Globus pallidus (tissue), 1 donor: ENCODE measurements at regions not wholly inside any gene's neighbourhood (a gene's known extent, or its start where the extent isn't known, plus 50 kb on each side); places are given as distances from the start of the nearest gene placed in this dataset.
"Not testable (repeated sequence)": the region's sequence is repeated elsewhere in the genome, so short reads cannot be mapped to it uniquely, and the experiment has no call there.

ENCODE experiments used
- DNase-seq: peaks from one replicate; pipeline ENCODE4 v3.0.0-alpha.2; 2015; ENCODE audit warnings: low spot score

GRCh38 chr13:74574964-74575728 lies 440.9 kb upstream of the KLF12 start:
- DNase-seq = no peak

DNA sequence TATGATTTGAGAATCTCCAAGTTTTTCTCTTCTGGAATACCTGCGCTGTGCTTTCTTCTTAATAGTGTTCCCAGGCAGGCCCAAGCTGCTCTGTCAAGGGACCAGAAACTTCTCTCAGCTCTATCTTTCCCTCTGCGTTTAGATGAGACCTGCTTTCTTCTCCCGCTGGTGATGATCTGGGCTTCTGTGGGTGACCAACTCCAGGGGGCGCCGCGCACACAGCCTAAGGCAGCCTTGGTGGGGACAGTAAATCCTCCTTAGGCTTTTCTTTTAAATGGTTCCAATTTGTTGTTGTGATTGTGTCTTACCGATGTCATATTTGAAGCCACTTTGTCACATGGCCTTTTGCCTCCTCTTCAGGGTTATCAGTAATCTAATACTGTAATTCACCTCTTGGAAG lies 439.4 kb upstream of the KLF12 start:
- peak; percentile 20 for DNase-seq

- DNase-seq = no peak
These were observed 437.6 kb upstream of the KLF12 start for GRCh38 chr13:74571811-74572210.

- DNase-seq = no peak
These were observed 436.6 kb upstream of the KLF12 start for GRCh38 chr13:74570834-74571233.

DNA sequence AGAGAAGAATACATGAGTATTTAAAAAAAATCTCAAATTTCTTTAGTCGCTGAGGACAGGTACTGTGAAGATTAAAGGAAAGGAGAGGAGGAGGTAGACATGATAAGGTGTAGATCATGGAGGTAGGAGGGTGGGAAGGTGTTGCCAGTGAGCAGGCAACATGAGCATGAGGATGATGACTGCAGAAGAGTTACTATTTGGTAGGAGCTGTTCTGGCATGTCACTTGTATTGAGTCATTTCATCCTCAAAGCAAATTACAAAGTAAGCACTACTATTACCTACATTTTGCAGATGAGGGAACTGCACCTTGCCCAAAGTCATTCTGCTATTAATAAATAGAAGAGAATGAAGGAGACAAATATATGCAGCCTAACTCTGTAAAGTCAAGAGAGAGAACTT lies 435.8 kb upstream of the KLF12 start:
- DNase-seq = no peak

DNA sequence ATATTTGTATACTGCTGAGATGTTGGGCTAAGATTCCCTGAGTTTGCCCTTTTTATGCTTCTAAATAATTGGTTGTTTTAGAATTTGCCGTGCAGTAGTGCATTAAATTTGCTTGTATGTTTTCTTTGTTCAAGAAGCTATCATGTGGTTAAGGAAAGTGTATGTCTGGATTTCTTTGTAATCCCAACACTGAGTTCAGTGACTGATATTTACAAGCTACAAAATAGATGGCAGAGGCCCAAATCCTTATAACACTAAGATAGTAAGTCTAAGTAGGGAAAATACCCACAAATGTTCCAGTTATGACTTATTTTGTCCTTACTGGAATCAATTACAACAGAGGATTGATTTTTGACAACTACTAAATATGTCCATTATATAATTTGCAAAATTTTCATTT lies 435.0 kb upstream of the KLF12 start:
- no peak for DNase-seq

DNA sequence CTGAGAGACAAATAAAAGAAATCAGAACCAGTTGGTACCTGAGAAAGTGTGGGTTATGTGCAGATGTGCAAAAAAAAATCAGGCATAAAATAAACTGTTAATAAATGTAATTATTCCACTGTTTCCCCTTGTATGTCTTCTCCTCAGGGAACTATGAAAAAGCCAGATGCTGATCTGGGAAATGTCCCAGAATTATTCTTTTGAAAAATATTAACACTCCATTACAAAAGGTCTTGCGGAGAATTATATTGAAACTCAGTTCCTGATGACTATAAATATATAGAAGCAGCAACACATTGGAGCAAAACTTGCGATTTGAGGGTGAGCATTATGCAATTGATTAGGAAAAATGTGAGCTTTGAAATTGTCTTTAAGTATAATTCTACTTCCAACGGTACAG lies 433.3 kb upstream of the KLF12 start:
- no peak for DNase-seq

DNA sequence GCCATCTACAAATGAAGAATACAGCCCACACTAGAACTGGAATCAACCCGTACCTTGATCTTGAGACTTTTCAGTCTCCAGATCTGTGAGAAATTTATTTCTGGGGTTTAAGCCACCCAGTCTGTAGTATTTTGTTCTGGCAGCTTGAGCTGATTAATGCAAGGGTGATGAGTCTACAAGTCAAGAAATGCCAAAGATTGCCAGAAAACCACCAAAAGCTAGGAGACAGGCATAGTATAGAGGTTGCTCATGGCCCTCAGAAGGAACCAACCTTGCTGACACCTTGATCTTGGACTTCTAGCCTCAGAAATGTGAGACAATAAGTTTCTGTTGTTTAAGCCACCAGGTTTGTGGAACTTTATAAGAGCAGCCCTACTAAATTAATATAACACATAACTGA lies 428.2 kb upstream of the KLF12 start:
- DNase-seq = no peak

GRCh38 chr13:74561155-74561554 lies 427.0 kb upstream of the KLF12 start:
- no peak for DNase-seq

DNA sequence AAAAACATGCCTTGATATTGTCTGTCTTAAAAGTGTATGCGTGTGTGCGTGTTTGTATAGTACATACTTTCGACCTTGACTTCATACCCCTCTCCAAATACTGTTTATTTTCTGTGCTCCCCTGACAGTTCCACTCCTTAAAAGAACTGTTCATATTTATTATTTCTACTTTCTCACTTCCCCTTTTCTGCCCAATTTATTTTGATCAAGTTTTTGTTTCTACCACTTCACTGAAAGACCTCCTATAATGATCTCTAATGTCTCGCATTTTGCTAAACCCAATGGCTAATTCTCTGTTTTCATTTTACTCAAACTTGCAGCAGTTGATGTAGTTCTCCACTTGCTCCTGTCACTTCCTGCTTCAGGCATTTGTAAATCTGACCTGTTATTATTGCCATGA lies 426.1 kb upstream of the KLF12 start:
- DNase-seq = no peak

GRCh38 chr13:74557870-74558269 lies 423.7 kb upstream of the KLF12 start:
- no peak for DNase-seq

DNA sequence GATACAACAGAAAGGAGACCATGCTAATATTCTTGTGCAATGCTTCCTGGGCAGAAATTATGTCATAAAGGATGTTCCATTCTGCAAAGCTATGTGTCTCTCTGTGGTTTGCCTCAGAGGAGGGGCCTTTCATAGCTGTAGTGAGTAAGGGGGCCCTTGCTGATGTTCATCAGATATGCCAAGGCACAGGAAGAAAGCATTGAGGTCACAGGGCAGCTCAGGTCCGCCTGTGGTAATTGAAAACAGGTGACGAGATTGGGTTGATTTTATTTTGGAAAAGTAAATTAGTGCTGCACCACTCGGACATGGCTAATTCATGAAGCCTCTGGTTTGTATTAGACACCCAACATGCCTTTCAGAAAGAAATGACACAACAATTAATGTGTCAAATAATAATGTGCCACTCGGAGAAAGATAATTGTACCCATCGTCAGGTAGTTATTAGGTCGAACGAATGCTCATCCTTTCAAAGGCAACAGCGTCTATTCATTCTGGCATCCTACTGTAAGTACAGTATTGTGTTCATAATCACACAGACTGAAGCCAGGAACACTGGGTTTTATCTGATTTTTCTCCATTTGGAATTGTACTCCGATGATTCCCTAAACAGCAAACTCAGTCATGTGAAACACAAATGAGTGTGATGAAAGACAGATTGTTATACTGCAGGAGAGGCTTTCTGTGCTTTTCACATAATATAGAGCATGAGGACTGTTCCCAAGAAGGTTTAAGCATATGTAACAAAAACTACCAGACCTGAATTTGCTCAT lies 421.6 kb upstream of the KLF12 start:
- DNase-seq = no peak

- no peak for DNase-seq
These were observed 421.0 kb upstream of the KLF12 start for GRCh38 chr13:74555276-74555625.

GRCh38 chr13:74554569-74555275 lies 420.5 kb upstream of the KLF12 start:
- no peak for DNase-seq

DNA sequence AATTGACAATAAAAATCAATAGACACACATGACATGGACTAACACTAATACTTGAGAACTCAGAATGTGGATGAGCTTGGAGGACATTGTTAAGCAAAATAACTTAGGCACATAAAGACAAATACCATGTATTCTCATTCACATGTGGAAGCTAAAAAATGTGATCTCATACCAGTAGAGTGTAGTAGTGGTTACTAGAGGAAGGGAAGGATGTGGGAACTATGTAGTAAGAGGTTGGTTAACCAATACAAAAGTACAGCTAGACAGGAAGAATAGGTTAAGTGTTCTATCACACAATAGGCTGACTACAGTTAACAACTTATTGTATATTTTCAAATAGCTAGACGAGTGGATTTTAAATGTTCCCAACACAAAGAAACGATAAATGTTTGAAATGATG lies 415.8 kb upstream of the KLF12 start:
- no peak for DNase-seq

- DNase-seq = not testable (repeated sequence)
These were observed 402.4 kb upstream of the KLF12 start for GRCh38 chr13:74536649-74537048.

- DNase-seq = no peak
These were observed 399.0 kb upstream of the KLF12 start for GRCh38 chr13:74533226-74533625.

DNA sequence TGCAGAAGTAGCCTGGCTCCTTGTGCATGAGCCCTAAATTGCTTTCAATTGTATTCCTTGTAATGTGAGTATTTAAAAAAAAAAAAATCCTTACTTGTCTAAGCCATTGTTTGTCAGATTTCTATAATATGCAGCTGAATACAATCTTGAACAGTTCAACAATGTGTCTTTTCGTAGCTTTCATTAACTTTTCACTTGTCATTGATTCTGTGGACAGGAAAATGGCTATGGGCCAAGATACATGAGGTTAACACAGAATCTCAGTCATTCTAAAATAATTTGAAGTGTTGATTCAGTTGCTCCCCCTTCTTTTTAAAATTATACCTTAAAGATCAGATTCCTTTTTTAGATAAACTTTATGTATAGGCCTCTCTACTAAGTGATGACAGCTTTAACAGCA lies 395.8 kb upstream of the KLF12 start:
- no peak for DNase-seq

- DNase-seq = no peak
These were observed 394.7 kb upstream of the KLF12 start for GRCh38 chr13:74528734-74529513.

- DNase-seq = no peak
These were observed 388.9 kb upstream of the KLF12 start for GRCh38 chr13:74523057-74523456.

GRCh38 chr13:74511523-74511922 lies 377.3 kb upstream of the KLF12 start:
- no peak for DNase-seq

DNA sequence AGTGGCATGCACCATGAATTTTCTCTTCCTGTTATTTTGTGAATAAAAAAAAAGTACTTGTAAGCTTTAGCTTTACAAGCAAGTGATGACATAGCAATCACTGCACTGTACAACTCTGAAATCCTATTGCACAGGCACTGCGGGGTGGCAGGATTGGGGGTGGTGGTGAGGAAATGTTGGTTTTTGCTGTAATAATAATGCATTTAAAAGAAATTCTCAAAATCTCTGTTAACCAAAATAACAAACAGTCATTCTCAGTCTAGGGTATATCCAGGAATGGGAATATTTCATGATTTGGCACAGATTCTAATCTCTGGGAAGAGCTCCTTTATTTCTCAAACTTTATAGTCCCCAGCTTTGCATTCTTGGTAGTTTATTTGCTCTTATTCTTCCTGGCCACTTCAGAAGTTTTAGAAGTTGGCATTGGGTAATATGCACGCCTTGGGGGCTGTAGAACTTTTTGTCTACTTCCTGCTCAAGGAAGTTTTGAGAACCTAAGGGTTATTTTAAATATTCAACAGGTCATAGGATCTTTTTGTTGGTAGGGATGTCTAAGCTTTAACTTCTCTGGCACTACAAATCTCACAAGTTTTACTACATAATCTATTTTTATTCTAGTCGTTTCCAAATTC lies 353.0 kb upstream of the KLF12 start:
- no peak for DNase-seq
